SK-N-MC (cell line): ENCODE measurements at regions not wholly inside any gene's neighbourhood (a gene's known extent, or its start where the extent isn't known, plus 50 kb on each side); places are given as distances from the start of the nearest gene placed in this dataset.

Experiments used
- EZH2 ChIP-seq: fragments of 200-600 bp; sonication (generic); IDR thresholded peaks from one replicate; pipeline ENCODE4 v1.6.1; 2017; ENCODE audit warnings: antibody characterized with exemption
- FOXP2 ChIP-seq: optimal IDR thresholded peaks from 2 replicates; pipeline ENCODE3; 2011; ENCODE audit warnings: mild to moderate bottlenecking, moderate library complexity; ENCODE audit not compliant: insufficient read depth; ENCODE audit errors: extremely low read length, control extremely low read depth
- POLR2AphosphoS5 ChIP-seq: IDR thresholded peaks from 2 replicates; pipeline ENCODE4 v1.6.1; 2012; ENCODE audit warnings: mild to moderate bottlenecking, low read depth, low read length, borderline replicate concordance

DNA sequence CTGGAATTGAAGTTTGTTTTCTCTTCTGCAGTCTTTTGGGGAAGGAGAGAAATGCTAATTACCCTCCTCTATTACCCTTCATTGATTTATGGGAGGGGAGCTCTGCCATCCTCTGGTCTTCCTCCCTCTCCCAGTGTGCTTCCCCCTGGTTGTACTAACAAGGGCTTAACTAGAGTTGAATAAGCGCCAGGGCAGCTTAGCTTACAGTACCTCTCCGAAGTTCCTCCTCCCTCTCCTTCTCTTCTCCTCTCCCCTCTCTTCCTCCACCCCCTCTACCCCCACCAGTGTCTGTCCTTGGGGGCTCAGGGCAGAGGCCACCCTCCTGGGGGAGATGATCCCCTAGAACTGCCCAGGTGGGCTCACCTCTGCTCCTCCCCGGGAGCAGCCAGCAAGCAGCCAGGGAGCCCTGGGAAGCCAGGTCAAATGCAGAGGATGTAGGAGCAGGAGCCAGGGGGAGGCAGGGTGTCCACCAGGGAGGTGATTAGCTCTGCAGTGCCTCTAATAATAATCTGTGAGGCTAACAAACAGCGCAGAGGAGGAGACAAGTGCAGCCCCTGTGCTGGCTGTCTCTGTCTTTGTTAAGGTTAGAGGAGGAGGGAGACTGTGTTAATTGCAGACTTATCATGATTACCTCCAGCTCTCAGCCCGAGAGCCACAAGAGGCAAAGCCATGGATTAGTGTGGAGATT is 191.6 kb upstream of the CADM1 start:
- TF ChIP-seq EZH2 (no peak), POLR2AphosphoS5 (no peak), FOXP2 (no peak)
